Esophagus muscularis mucosa (tissue), 4 donors: ENCODE measurements at regions not wholly inside any gene's neighbourhood (a gene's known extent, or its start where the extent isn't known, plus 50 kb on each side); places are given as distances from the start of the nearest gene placed in this dataset.

ENCODE experiments used
- DNase-seq: peaks from one replicate; pipeline ENCODE4 v3.0.0-alpha.2; 2017; ENCODE audit errors: extremely low spot score
- H3K27ac ChIP-seq, 4 donors: fragments of 200-600 bp; sonication (generic); replicated peaks in 1 of 4; 1 replicate in 3 of 4; 2 replicates in 1 of 4; pipeline ENCODE4 v1.5.1; 2016 to 2019; ENCODE audit warnings: mild to moderate bottlenecking in 1 of 4
- H3K27me3 ChIP-seq, 4 donors: fragments of 200-600 bp; sonication (generic); one replicate each; pipeline versions ENCODE4 v1.5.1 to v1.6.0; 2016 to 2019
- H3K36me3 ChIP-seq, 4 donors: fragments of 200-600 bp; sonication (generic); one replicate each; pipeline ENCODE4 v1.5.1; 2016 to 2019
- H3K4me1 ChIP-seq, 4 donors: fragments of 200-600 bp; sonication (generic); one replicate each; pipeline ENCODE4 v1.5.1; 2016 to 2019
- H3K4me3 ChIP-seq, 4 donors: fragments of 200-600 bp; sonication (generic); 1 replicate in 2 of 4; 2 replicates in 2 of 4; pipeline ENCODE4 v1.5.1; 2016 to 2019; ENCODE audit warnings: mild to moderate bottlenecking in 4 of 4, moderate library complexity in 1 of 4
- H3K9me3 ChIP-seq, 4 donors: fragments of 200-600 bp; sonication (generic); 1 replicate in 3 of 4; 2 replicates in 1 of 4; pipeline ENCODE4 v1.5.1; 2016 to 2019
- CTCF ChIP-seq, 3 experiments: fragments of 200-600 bp in 2 of 3; fragments of 450-650 bp in 1 of 3; sonication (generic) in 2 of 3; IDR thresholded peaks; one replicate each; pipeline ENCODE4 v1.5.1; 2017 to 2019; ENCODE audit warnings: antibody characterized with exemption in 3 of 3, mild to moderate bottlenecking in 2 of 3, moderate library complexity in 1 of 3
- EP300 ChIP-seq: sonication (generic); formaldehyde crosslinking; IDR thresholded peaks from one replicate; pipeline ENCODE4 v1.6.1; 2017; ENCODE audit warnings: antibody characterized with exemption
- POLR2A ChIP-seq: fragments of 450-650 bp; IDR thresholded peaks from one replicate; pipeline ENCODE4 v1.6.1; 2017; ENCODE audit warnings: antibody characterized with exemption, moderate library complexity, mild to moderate bottlenecking, low read depth
- POLR2AphosphoS5 ChIP-seq, 2 donors: sonication (generic); formaldehyde crosslinking; IDR thresholded peaks; one replicate each; pipeline ENCODE4 v1.6.1; 2017; ENCODE audit warnings: antibody characterized with exemption in 2 of 2
- WGBS: methylation state at CpG from one replicate; pipeline ENCODE4 v1.1.5; 2018; 5-methylcytosine and 5-hydroxymethylcytosine counted together
- intact Hi-C: fragments of 100-400 bp; cut with DNase I; formaldehyde crosslinking; loops from one replicate; pipeline ENCODE4 v1.15.1; 2023

- Histone ChIP-seq H3K4me3 (no peak overlapping the region), H3K9me3 (no peaks in the 10 kb centered on the region), H3K4me1 (no peaks in the 10 kb centered on the region), H3K27ac (no peak overlapping the region), H3K36me3 (no peaks in the 10 kb centered on the region), H3K27me3 (no peaks in the 10 kb centered on the region)
- DNase-seq, result no peak
- WGBS, result 73% methylated on average over 1 of the region's 1 CpG
- no peak for TF ChIP-seq POLR2A
- no peak for TF ChIP-seq EP300
- no peak for TF ChIP-seq POLR2AphosphoS5 (IDR thresholded peaks at IDR 0.05)
- no peak for TF ChIP-seq CTCF (IDR thresholded peaks at IDR 0.05)
- intact Hi-C loops, result no loop called here
These were observed 166.5 kb downstream of the SUCLG1 start for GRCh38 chr2:84292545-84292944.

- intact Hi-C loops, result no loop called here
- Histone ChIP-seq H3K27me3 (no peaks in the 10 kb centered on the region), H3K36me3 (no peaks in the 10 kb centered on the region), H3K27ac (no peak overlapping the region), H3K9me3 (no peaks in the 10 kb centered on the region), H3K4me1 (no peaks in the 10 kb centered on the region), H3K4me3 (no peak overlapping the region)
- no peak for DNase-seq
- TF ChIP-seq EP300 (no peak), CTCF (IDR thresholded peaks at IDR 0.05) (no peak), POLR2A (no peak), POLR2AphosphoS5 (IDR thresholded peaks at IDR 0.05) (no peak)
- 95% methylated on average over 29 of the region's 29 CpGs for WGBS
These were observed 168.5 kb downstream of the SUCLG1 start for GRCh38 chr2:84290537-84290936.

GRCh38 chr2:84288293-84288692 is 170.8 kb downstream of the SUCLG1 start:
- intact Hi-C loops, result no loop called here
- no peak for TF ChIP-seq CTCF (IDR thresholded peaks at IDR 0.05)
- TF ChIP-seq POLR2A, result no peak
- no peak for TF ChIP-seq EP300
- TF ChIP-seq POLR2AphosphoS5 (IDR thresholded peaks at IDR 0.05), result no peak
- 88% methylated on average over 3 of the region's 3 CpGs for WGBS
- H3K9me3 ChIP-seq, result no peaks in the 10 kb centered on the region
- DNase-seq, result no peak
- H3K4me3 ChIP-seq, result no peak overlapping the region
- no peaks in the 10 kb centered on the region for H3K27me3 ChIP-seq
- H3K4me1 ChIP-seq, result no peaks in the 10 kb centered on the region
- no peaks in the 10 kb centered on the region for H3K36me3 ChIP-seq
- H3K27ac ChIP-seq, result no peak overlapping the region

- H3K27me3 ChIP-seq, result no peaks in the 10 kb centered on the region
- no peak overlapping the region for H3K27ac ChIP-seq
- no peaks in the 10 kb centered on the region for H3K9me3 ChIP-seq
- no peak for TF ChIP-seq POLR2A
- no peak for TF ChIP-seq POLR2AphosphoS5 (IDR thresholded peaks at IDR 0.05)
- no peak for TF ChIP-seq CTCF (IDR thresholded peaks at IDR 0.05)
- no peak for TF ChIP-seq EP300
- no peaks in the 10 kb centered on the region for H3K4me1 ChIP-seq
- intact Hi-C loops, result no loop called here
- WGBS, result 79% methylated on average over 4 of the region's 4 CpGs
- H3K4me3 ChIP-seq, result no peak overlapping the region
- no peaks in the 10 kb centered on the region for H3K36me3 ChIP-seq
- no peak for DNase-seq
These were observed 172.2 kb downstream of the SUCLG1 start for GRCh38 chr2:84286878-84287277.

GRCh38 chr2:84285056-84285747 is 173.9 kb downstream of the SUCLG1 start:
- 50% methylated on average over 1 of the region's 1 CpG for WGBS
- Histone ChIP-seq H3K27ac (no peak overlapping the region), H3K9me3 (no peaks in the 10 kb centered on the region), H3K36me3 (no peaks in the 10 kb centered on the region), H3K4me1 (no peaks in the 10 kb centered on the region), H3K27me3 (no peaks in the 10 kb centered on the region), H3K4me3 (no peak overlapping the region)
- no peak for DNase-seq
- intact Hi-C loops, result no loop called here
- no peak for TF ChIP-seq CTCF (IDR thresholded peaks at IDR 0.05)
- no peak for TF ChIP-seq POLR2AphosphoS5 (IDR thresholded peaks at IDR 0.05)
- no peak for TF ChIP-seq POLR2A
- TF ChIP-seq EP300, result no peak
